ENCODE measurements at regions not wholly inside any gene's neighbourhood (a gene's known extent, or its start where the extent isn't known, plus 50 kb on each side); places are given as distances from the start of the nearest gene placed in this dataset.

DNA sequence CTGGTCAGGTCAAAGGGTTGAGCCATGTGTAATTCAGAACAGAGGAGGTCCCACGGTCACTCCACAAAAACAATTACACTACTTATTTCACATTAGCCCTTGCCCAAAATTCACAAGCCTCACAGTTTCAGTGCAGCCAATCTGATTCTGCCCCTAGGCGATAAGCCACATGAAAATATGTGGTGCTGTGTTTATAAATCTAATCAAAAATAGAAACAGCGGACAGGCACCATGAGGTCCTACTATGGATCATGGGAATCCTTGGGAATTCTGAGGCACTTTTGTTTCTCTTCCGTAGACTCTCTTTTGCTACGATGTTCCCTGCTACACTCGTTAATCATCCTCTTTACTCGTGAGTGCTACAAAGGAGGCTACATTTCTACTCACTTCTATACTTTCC is 476.1 kb downstream of the TFAP2A start:
- no peak overlapping the region for H3K27ac ChIP-seq
- intact Hi-C loops (cut with DNase I; ENCODE audit: low total_unique reads) (no loop called here), in situ Hi-C loops (cut with MboI; ENCODE audit: low sequenced_read_pairs in 4 of 4) (no loop called here)
- DNase-seq: no peak
- H3K9me3 ChIP-seq: no peaks in the 10 kb centered on the region
- no peaks in the 10 kb centered on the region for H3K36me3 ChIP-seq
- TF ChIP-seq, protein P1, sequence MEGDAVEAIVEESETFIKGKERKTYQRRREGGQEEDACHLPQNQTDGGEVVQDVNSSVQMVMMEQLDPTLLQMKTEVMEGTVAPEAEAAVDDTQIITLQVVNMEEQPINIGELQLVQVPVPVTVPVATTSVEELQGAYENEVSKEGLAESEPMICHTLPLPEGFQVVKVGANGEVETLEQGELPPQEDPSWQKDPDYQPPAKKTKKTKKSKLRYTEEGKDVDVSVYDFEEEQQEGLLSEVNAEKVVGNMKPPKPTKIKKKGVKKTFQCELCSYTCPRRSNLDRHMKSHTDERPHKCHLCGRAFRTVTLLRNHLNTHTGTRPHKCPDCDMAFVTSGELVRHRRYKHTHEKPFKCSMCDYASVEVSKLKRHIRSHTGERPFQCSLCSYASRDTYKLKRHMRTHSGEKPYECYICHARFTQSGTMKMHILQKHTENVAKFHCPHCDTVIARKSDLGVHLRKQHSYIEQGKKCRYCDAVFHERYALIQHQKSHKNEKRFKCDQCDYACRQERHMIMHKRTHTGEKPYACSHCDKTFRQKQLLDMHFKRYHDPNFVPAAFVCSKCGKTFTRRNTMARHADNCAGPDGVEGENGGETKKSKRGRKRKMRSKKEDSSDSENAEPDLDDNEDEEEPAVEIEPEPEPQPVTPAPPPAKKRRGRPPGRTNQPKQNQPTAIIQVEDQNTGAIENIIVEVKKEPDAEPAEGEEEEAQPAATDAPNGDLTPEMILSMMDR (IDR thresholded peaks at IDR 0.05 in 4 of 5, conservative IDR thresholded peaks at IDR 0.05 in 1 of 5): no peak
- no peak for TF ChIP-seq POLR2A (IDR thresholded peaks at IDR 0.05)
- no peak overlapping the region for H3K4me3 ChIP-seq
- ATAC-seq: no peak
- H3K4me1 ChIP-seq: no peaks in the 10 kb centered on the region
- no peaks in the 10 kb centered on the region for H3K27me3 ChIP-seq

DNA sequence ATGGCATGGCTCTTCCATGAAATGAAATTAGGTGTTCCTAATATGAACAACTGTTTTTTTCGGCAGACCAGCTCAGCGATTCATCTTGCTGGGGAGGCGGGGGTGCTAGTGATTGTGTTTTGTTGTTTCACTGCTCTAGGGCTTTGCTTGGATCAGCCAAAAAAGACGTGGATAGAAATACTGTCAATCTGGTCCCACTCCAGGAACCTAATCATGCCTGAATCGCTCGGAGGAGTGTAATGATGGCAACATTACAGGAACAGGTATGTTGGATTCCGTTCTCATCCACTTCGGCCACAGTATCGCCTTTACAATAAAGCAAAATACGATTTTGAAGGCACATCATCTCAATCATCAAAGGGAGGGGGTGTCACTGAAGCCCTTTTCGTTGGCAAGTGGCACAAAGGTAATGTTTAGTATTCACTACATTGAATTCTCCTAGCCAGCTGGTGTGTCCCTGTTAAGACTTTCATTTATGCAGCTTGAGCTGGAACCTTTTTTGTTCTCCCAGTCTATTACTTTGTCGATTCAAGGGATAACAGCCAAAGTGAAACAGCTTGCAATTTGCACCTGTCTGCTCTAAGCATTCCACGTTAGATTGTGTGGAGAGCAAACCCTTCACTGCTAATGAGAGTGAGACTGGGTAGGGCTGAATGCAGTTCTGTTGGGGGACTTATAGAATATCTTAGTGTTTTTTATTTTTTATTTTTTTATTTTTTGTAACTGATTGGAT is 477.7 kb downstream of the TFAP2A start:
- Histone ChIP-seq H3K9me3 (no peaks in the 10 kb centered on the region), H3K4me1 (no peaks in the 10 kb centered on the region), H3K4me3 (no peak overlapping the region), H3K27me3 (no peaks in the 10 kb centered on the region), H3K36me3 (no peaks in the 10 kb centered on the region), H3K27ac (no peak overlapping the region)
- intact Hi-C loops (cut with DNase I; ENCODE audit: low total_unique reads) (no loop called here), in situ Hi-C loops (cut with MboI; ENCODE audit: low sequenced_read_pairs in 4 of 4) (no loop called here)
- no peak for DNase-seq
- ATAC-seq: no peak
- TF ChIP-seq POLR2A (IDR thresholded peaks at IDR 0.05): no peak
- TF ChIP-seq, protein P1 (IDR thresholded peaks at IDR 0.05 in 4 of 5, conservative IDR thresholded peaks at IDR 0.05 in 1 of 5): no peak

DNA sequence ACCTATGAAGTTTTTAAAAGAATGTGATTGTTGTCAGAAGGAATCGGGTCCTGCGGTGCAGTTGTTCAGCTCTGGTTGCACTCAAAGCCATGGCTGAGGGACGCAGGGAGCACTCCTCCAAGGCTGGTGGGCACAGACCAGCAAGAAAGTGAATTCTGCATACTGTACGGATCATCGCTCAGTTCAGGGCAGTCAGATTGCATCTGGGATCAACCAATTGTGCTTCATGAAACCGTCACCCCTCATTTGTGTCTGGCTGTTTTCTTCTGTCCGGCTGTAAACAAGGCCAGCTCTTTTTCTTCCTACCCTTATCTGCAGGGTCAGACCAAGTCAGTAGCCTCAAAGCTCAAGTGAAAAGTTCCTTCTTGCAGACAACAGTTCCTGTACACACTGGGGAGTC is 478.3 kb downstream of the TFAP2A start:
- Histone ChIP-seq H3K4me1 (no peaks in the 10 kb centered on the region), H3K36me3 (no peaks in the 10 kb centered on the region), H3K4me3 (no peak overlapping the region), H3K27me3 (no peaks in the 10 kb centered on the region), H3K27ac (no peak overlapping the region), H3K9me3 (no peaks in the 10 kb centered on the region)
- DNase-seq (no peak), ATAC-seq (no peak)
- intact Hi-C loops (cut with DNase I; ENCODE audit: low total_unique reads) (no loop called here), in situ Hi-C loops (cut with MboI; ENCODE audit: low sequenced_read_pairs in 4 of 4) (no loop called here)
- TF ChIP-seq, protein P1 (IDR thresholded peaks at IDR 0.05 in 4 of 5, conservative IDR thresholded peaks at IDR 0.05 in 1 of 5): no peak
- no peak for TF ChIP-seq POLR2A (IDR thresholded peaks at IDR 0.05)

DNA sequence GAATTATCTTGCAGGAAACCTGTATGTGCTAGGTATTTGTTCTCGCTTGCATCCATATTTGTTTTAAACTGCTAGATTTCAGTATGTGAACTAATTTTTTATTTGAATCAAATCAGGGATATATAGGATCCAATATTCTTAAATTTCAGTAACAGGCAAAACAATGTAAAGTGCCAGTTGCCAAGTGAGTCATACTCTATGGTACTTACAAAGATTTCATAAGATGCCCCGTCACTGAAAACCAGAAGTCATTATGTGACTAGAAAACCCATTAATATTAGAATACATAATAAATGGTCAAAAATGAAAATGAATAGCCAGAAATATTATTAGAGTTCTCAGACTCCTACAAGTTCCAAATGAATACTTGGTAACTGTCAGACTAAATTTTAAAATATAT is 481.2 kb downstream of the TFAP2A start:
- no peak for DNase-seq
- no peak for ATAC-seq
- no peak overlapping the region for H3K4me3 ChIP-seq
- no peaks in the 10 kb centered on the region for H3K36me3 ChIP-seq
- intact Hi-C loops (cut with DNase I; ENCODE audit: low total_unique reads) (no loop called here), in situ Hi-C loops (cut with MboI; ENCODE audit: low sequenced_read_pairs in 4 of 4) (no loop called here)
- no peaks in the 10 kb centered on the region for H3K27me3 ChIP-seq
- no peaks in the 10 kb centered on the region for H3K9me3 ChIP-seq
- H3K27ac ChIP-seq: no peak overlapping the region
- TF ChIP-seq, protein P1 (IDR thresholded peaks at IDR 0.05 in 4 of 5, conservative IDR thresholded peaks at IDR 0.05 in 1 of 5): no peak
- no peak for TF ChIP-seq POLR2A (IDR thresholded peaks at IDR 0.05)
- no peaks in the 10 kb centered on the region for H3K4me1 ChIP-seq

DNA sequence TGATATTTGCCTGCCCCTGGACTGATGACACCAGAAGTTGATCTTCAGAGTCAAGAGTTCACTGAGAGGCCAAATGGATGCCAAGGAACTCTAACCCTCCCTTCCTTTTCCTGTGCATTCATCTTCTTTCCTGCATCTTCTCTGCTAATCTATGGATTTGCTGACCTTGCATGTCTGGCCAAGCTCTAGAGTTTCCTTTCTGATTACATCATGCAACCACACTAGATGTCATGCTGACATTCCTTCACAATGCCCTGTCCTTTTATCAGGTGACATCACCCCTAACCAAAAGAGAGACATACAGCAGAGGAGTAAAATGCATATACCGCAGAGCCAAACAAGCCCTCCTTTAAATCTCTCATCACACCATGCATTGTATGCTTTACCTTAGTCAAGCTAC is 487.6 kb downstream of the TFAP2A start:
- no peak for TF ChIP-seq POLR2A (IDR thresholded peaks at IDR 0.05)
- TF ChIP-seq, protein P1 (IDR thresholded peaks at IDR 0.05 in 4 of 5, conservative IDR thresholded peaks at IDR 0.05 in 1 of 5): no peak
- H3K4me1 ChIP-seq: no peaks in the 10 kb centered on the region
- no peak for DNase-seq
- intact Hi-C loops (cut with DNase I; ENCODE audit: low total_unique reads): no loop called here
- no peaks in the 10 kb centered on the region for H3K9me3 ChIP-seq
- no peak overlapping the region for H3K4me3 ChIP-seq
- no peaks in the 10 kb centered on the region for H3K27me3 ChIP-seq
- no peak overlapping the region for H3K27ac ChIP-seq
- in situ Hi-C loops (cut with MboI; ENCODE audit: low sequenced_read_pairs in 4 of 4): no loop called here
- H3K36me3 ChIP-seq: no peaks in the 10 kb centered on the region
- ATAC-seq: no peak

Measured in gastrocnemius medialis (tissue), 4 donors.